ENCODE measurements at regions not wholly inside any gene's neighbourhood (a gene's known extent, or its start where the extent isn't known, plus 50 kb on each side); places are given as distances from the start of the nearest gene placed in this dataset.
"Not testable (repeated sequence)": the region's sequence is repeated elsewhere in the genome, so short reads cannot be mapped to it uniquely, and the experiment has no call there.

- DNase-seq: no peak
Observed at GRCh38 chr5:63089147-63089546, 510.5 kb downstream of the LRRC70 start.

- no peak for DNase-seq
Observed at GRCh38 chr5:63085561-63085960, 506.9 kb downstream of the LRRC70 start.

- not testable (repeated sequence) for DNase-seq
Observed at GRCh38 chr5:63083689-63084088, 505.1 kb downstream of the LRRC70 start.

GRCh38 chr5:63081402-63081801 lies 502.8 kb downstream of the LRRC70 start:
- DNase-seq: no peak

GRCh38 chr5:63070001-63070400 lies 491.4 kb downstream of the LRRC70 start:
- DNase-seq: no peak

- no peak for DNase-seq
Observed at GRCh38 chr5:63055421-63055820, 476.8 kb downstream of the LRRC70 start.

- DNase-seq: no peak
Observed at GRCh38 chr5:63053019-63053638, 474.5 kb downstream of the LRRC70 start.

- no peak for DNase-seq
Observed at GRCh38 chr5:63050916-63051315, 472.3 kb downstream of the LRRC70 start.

- no peak for DNase-seq
Observed at GRCh38 chr5:63049935-63050334, 471.3 kb downstream of the LRRC70 start.

GRCh38 chr5:63043792-63044191 lies 465.2 kb downstream of the LRRC70 start:
- no peak for DNase-seq

GRCh38 chr5:63032343-63032742 lies 453.7 kb downstream of the LRRC70 start:
- DNase-seq: no peak

GRCh38 chr5:63029891-63030290 lies 451.3 kb downstream of the LRRC70 start:
- no peak for DNase-seq

GRCh38 chr5:63025679-63026078 lies 447.1 kb downstream of the LRRC70 start:
- no peak for DNase-seq

GRCh38 chr5:63022403-63022802 lies 443.8 kb downstream of the LRRC70 start:
- DNase-seq: no peak

- no peak for DNase-seq
Observed at GRCh38 chr5:63011158-63011557, 432.5 kb downstream of the LRRC70 start.

- DNase-seq: no peak
Observed at GRCh38 chr5:63008195-63008594, 429.6 kb downstream of the LRRC70 start.

GRCh38 chr5:62994842-62995241 lies 416.2 kb downstream of the LRRC70 start:
- not testable (repeated sequence) for DNase-seq

- no peak for DNase-seq
Observed at GRCh38 chr5:62985749-62986148, 407.1 kb downstream of the LRRC70 start.

- DNase-seq: no peak
Observed at GRCh38 chr5:62982348-62982747, 403.7 kb downstream of the LRRC70 start.

- DNase-seq: no peak
Observed at GRCh38 chr5:62980884-62981283, 402.3 kb downstream of the LRRC70 start.

- no peak for DNase-seq
Observed at GRCh38 chr5:62979472-62979871, 400.9 kb downstream of the LRRC70 start.

GRCh38 chr5:62977661-62978060 lies 399.0 kb downstream of the LRRC70 start:
- no peak for DNase-seq

GRCh38 chr5:62974623-62975022 lies 396.0 kb downstream of the LRRC70 start:
- no peak for DNase-seq

GRCh38 chr5:62969409-62970120 lies 390.9 kb downstream of the LRRC70 start:
- DNase-seq: no peak

GRCh38 chr5:62964428-62964827 lies 385.8 kb downstream of the LRRC70 start:
- DNase-seq: no peak

All from suppressor macrophage (primary cell).